Body of pancreas (tissue), 4 donors: ENCODE measurements at regions not wholly inside any gene's neighbourhood (a gene's known extent, or its start where the extent isn't known, plus 50 kb on each side); places are given as distances from the start of the nearest gene placed in this dataset.

ENCODE experiments used
- POLR2A ChIP-seq, 3 donors: fragments of 450-650 bp; IDR thresholded peaks; one replicate each; pipeline ENCODE4 v1.6.1; 2016; ENCODE audit warnings: antibody characterized with exemption in 3 of 3, mild to moderate bottlenecking in 2 of 3
- TF ChIP-seq, protein P1 (sequence below), 7 experiments: fragments of 450-650 bp in 4 of 7; fragments of 200-600 bp in 3 of 7; sonication (generic) in 3 of 7; IDR thresholded peaks; one replicate each; pipeline ENCODE4 v1.5.1; 2016 to 2019; ENCODE audit warnings: antibody characterized with exemption in 7 of 7

DNA sequence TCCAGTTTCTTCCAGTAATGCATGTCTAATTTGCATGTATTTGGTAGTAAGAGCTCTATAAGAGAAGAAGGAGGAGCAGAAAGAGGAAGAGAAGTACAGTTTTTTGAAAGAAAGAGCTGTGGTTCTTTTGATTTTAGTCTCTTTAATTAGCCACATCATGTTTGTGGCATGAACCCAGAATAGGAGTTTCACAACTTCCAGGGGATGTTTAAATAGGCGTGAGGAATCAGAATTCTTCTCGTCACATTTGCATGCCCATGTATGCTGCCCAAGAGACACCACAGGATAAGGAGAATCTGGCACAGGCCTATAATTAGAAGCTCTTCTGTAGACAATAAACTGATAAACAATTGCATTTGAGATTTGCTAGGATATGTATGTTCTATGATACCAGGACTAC is 78.7 kb downstream of the GAS1 start:
- TF ChIP-seq, protein P1, sequence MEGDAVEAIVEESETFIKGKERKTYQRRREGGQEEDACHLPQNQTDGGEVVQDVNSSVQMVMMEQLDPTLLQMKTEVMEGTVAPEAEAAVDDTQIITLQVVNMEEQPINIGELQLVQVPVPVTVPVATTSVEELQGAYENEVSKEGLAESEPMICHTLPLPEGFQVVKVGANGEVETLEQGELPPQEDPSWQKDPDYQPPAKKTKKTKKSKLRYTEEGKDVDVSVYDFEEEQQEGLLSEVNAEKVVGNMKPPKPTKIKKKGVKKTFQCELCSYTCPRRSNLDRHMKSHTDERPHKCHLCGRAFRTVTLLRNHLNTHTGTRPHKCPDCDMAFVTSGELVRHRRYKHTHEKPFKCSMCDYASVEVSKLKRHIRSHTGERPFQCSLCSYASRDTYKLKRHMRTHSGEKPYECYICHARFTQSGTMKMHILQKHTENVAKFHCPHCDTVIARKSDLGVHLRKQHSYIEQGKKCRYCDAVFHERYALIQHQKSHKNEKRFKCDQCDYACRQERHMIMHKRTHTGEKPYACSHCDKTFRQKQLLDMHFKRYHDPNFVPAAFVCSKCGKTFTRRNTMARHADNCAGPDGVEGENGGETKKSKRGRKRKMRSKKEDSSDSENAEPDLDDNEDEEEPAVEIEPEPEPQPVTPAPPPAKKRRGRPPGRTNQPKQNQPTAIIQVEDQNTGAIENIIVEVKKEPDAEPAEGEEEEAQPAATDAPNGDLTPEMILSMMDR (IDR thresholded peaks at IDR 0.05): no peak
- no peak for TF ChIP-seq POLR2A (IDR thresholded peaks at IDR 0.05)
